ENCODE measurements at regions not wholly inside any gene's neighbourhood (a gene's known extent, or its start where the extent isn't known, plus 50 kb on each side); places are given as distances from the start of the nearest gene placed in this dataset.

DNA sequence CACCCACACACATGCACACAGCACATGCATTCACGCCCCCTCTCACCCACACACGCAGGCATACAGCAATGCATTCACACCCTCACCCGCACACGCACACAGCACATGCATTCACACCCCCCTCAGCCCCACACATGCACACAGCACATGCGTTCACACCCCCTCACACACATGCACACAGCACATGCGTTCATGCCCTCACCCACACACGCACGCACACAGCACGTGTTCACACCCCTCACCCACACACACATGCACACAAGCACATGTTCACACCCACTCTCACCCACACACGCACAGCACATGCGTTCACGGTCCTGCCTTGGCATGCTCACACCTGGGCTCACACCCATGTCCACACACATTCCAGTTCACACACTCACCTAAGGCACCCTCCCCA, 64.2 kb downstream of the ENGASE start:
- DNase-seq = no peak

DNA sequence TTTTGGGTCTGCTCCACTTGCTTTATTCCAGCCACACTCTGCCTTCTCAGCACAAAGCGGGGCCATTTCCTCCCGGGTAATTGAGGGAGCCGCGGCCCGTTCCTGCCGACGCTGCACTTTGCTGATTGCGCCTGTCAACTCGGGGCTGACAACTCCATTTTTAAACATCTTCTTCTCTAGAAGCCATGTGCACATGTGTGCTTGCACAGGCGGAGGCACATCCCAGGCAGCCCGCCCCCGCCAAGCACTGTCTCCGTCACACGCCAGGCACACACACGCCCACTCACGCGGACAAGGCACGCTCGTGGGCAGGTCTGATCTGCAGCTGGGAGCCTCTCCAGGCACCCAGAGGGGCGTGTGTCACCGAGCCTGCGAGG, 63.2 kb downstream of the ENGASE start:
- no peak for DNase-seq

DNA sequence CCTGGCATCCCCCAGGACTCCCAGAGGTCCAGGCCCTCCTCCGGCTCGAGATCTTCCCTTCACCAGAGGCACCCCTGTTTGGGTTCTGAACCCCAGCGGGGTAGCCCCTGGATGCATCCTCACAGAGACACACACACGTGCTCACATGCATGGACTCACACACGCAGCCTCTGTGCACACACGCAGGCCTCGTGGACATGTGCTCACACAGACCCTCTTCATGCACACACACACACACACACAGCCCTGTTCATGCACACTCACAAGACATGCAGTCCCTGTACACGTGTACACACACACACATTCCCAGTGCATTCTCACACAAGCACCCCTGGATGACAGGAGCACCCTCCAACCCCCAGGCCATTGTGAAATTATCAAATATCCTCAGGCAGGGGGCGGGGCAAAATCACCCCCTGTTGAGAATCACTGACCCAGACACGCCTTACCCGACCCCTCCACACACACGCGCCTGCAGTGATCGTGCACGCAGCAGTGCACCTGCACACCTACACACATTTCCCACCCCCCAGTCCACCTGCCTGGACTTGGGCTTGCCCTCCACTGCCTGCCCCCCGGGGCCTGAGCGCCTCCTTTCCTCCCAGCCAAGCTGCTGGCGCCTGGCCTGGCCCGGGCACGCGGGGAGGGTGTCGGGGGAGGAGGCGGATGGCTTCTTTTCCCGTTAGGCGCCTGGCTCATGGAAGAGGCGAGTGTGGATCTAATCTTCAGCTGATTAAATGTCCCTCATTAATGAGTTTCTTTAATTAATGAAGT, 62.6 kb downstream of the ENGASE start:
- DNase-seq = no peak

DNA sequence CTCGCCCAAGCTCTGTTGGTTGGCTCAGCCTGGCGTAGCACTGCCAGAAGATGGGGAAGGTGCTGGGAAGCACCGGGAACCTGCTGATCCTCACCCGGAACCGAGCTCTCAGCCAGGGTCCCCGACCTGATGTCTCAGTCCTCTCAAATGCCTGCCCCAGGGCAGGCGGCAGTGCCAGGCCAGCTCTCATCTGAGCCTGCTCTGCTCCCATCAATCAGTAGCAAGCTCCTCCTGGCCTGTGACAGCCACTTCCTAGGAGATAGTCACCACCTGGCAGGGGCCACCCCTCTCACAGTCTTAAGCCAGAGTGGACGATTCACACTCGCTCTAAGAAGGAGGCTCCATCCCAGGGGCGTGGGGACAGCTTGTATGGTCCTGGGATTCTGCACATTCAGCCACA, 62.0 kb downstream of the ENGASE start:
- DNase-seq = no peak
